ENCODE measurements at regions not wholly inside any gene's neighbourhood (a gene's known extent, or its start where the extent isn't known, plus 50 kb on each side); places are given as distances from the start of the nearest gene placed in this dataset.

GRCh38 chr6:166737261-166737660, 110.2 kb upstream of the RPS6KA2 start:
- Histone ChIP-seq H3K27ac (no peak overlapping the region), H3K4me3 (no peak overlapping the region), H3K9me3 (no peaks in the 10 kb centered on the region), H3K4me1 (no peaks in the 10 kb centered on the region), H3K36me3 (ENCODE audit: insufficient read depth in 1 of 2, low read depth in 1 of 2) (no peaks in the 10 kb centered on the region), H3K27me3 (ENCODE audit: insufficient read depth in 3 of 3, low read length in 2 of 3) (no peaks in the 10 kb centered on the region)
- no peak for ATAC-seq
- no peak for DNase-seq
- 61 to 76% (median 73%) methylated on average over 7 of the region's 7 CpGs for WGBS, 3 donors
- intact Hi-C loops (cut with DNase I) = no loop called here
- TF ChIP-seq, protein P1, sequence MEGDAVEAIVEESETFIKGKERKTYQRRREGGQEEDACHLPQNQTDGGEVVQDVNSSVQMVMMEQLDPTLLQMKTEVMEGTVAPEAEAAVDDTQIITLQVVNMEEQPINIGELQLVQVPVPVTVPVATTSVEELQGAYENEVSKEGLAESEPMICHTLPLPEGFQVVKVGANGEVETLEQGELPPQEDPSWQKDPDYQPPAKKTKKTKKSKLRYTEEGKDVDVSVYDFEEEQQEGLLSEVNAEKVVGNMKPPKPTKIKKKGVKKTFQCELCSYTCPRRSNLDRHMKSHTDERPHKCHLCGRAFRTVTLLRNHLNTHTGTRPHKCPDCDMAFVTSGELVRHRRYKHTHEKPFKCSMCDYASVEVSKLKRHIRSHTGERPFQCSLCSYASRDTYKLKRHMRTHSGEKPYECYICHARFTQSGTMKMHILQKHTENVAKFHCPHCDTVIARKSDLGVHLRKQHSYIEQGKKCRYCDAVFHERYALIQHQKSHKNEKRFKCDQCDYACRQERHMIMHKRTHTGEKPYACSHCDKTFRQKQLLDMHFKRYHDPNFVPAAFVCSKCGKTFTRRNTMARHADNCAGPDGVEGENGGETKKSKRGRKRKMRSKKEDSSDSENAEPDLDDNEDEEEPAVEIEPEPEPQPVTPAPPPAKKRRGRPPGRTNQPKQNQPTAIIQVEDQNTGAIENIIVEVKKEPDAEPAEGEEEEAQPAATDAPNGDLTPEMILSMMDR (IDR thresholded peaks at IDR 0.05) = no peak

GRCh38 chr6:166736634-166737033, 109.6 kb upstream of the RPS6KA2 start:
- H3K36me3 ChIP-seq (ENCODE audit: insufficient read depth in 1 of 2, low read depth in 1 of 2) = no peaks in the 10 kb centered on the region
- ATAC-seq (no peak), DNase-seq (no peak)
- no peaks in the 10 kb centered on the region for H3K9me3 ChIP-seq
- no peak overlapping the region for H3K4me3 ChIP-seq
- WGBS, 3 donors = 63 to 68% (median 63%) methylated on average over 6 of the region's 6 CpGs
- TF ChIP-seq, protein P1 (IDR thresholded peaks at IDR 0.05) = no peak
- intact Hi-C loops (cut with DNase I) = no loop called here
- H3K4me1 ChIP-seq = no peaks in the 10 kb centered on the region
- H3K27ac ChIP-seq = no peak overlapping the region
- H3K27me3 ChIP-seq (ENCODE audit: insufficient read depth in 3 of 3, low read length in 2 of 3) = no peaks in the 10 kb centered on the region

GRCh38 chr6:166733900-166734299, 106.8 kb upstream of the RPS6KA2 start:
- intact Hi-C loops (cut with DNase I) = no loop called here
- no peak for ATAC-seq
- TF ChIP-seq, protein P1 (IDR thresholded peaks at IDR 0.05) = no peak
- Histone ChIP-seq H3K36me3 (ENCODE audit: insufficient read depth in 1 of 2, low read depth in 1 of 2) (no peaks in the 10 kb centered on the region), H3K27ac (no peak overlapping the region), H3K9me3 (no peaks in the 10 kb centered on the region), H3K27me3 (ENCODE audit: insufficient read depth in 3 of 3, low read length in 2 of 3) (no peaks in the 10 kb centered on the region), H3K4me1 (no peaks in the 10 kb centered on the region), H3K4me3 (no peak overlapping the region)
- 36 to 86% (median 83%) methylated on average over 4 of the region's 4 CpGs for WGBS, 3 donors
- DNase-seq = no peak

GRCh38 chr6:166729658-166730057, 102.6 kb upstream of the RPS6KA2 start:
- DNase-seq (no peak), ATAC-seq (no peak)
- Histone ChIP-seq H3K36me3 (ENCODE audit: insufficient read depth in 1 of 2, low read depth in 1 of 2) (no peaks in the 10 kb centered on the region), H3K9me3 (no peaks in the 10 kb centered on the region), H3K27ac (no peak overlapping the region), H3K4me3 (no peak overlapping the region), H3K27me3 (ENCODE audit: insufficient read depth in 3 of 3, low read length in 2 of 3) (no peaks in the 10 kb centered on the region), H3K4me1 (no peaks in the 10 kb centered on the region)
- 75 to 79% (median 77%) methylated on average over 5 of the region's 5 CpGs for WGBS, 3 donors
- intact Hi-C loops (cut with DNase I) = no loop called here
- TF ChIP-seq, protein P1 (IDR thresholded peaks at IDR 0.05) = no peak

GRCh38 chr6:166728884-166729530, 102.0 kb upstream of the RPS6KA2 start:
- TF ChIP-seq, protein P1 (IDR thresholded peaks at IDR 0.05) = no peak
- Histone ChIP-seq H3K27ac (no peak overlapping the region), H3K9me3 (no peaks in the 10 kb centered on the region), H3K4me1 (no peaks in the 10 kb centered on the region), H3K4me3 (no peak overlapping the region), H3K36me3 (ENCODE audit: insufficient read depth in 1 of 2, low read depth in 1 of 2) (no peaks in the 10 kb centered on the region), H3K27me3 (ENCODE audit: insufficient read depth in 3 of 3, low read length in 2 of 3) (no peaks in the 10 kb centered on the region)
- no peak for ATAC-seq
- intact Hi-C loops (cut with DNase I) = no loop called here
- no peak for DNase-seq
- WGBS, 3 donors = 60 to 69% (median 67%) methylated on average over 7 of the region's 7 CpGs

Data from psoas muscle (tissue), 7 donors.